Stimulated activated CD4-positive, alpha-beta T cell treated with anti-CD3 and anti-CD28 coated beads, Interleukin-4, amount 100 ng/mL, for 4 hours (primary cell): ENCODE measurements at regions not wholly inside any gene's neighbourhood (a gene's known extent, or its start where the extent isn't known, plus 50 kb on each side); places are given as distances from the start of the nearest gene placed in this dataset.
"Not testable (repeated sequence)": the region's sequence is repeated elsewhere in the genome, so short reads cannot be mapped to it uniquely, and the experiment has no call there.

Experiments used
- DNase-seq, 2 experiments: peaks; one replicate each; pipeline ENCODE4 v3.0.0-alpha.2; 2020

- DNase-seq: no peak
These were observed 1257.1 kb downstream of the NSUN3 start for GRCh38 chr3:95319921-95320494.

- DNase-seq: no peak
These were observed 1264.6 kb downstream of the NSUN3 start for GRCh38 chr3:95327478-95327877.

GRCh38 chr3:95333826-95334225, 1271.0 kb downstream of the NSUN3 start:
- no peak for DNase-seq

- DNase-seq: no peak
These were observed 1271.6 kb downstream of the NSUN3 start for GRCh38 chr3:95334461-95334860.

GRCh38 chr3:95335517-95335916, 1272.7 kb downstream of the NSUN3 start:
- DNase-seq: no peak

- DNase-seq: no peak
These were observed 1275.6 kb downstream of the NSUN3 start for GRCh38 chr3:95338446-95338845.

GRCh38 chr3:95341314-95341713, 1278.5 kb downstream of the NSUN3 start:
- no peak for DNase-seq

GRCh38 chr3:95343228-95343627, 1280.4 kb downstream of the NSUN3 start:
- no peak for DNase-seq

GRCh38 chr3:95343767-95344166, 1280.9 kb downstream of the NSUN3 start:
- DNase-seq: no peak

GRCh38 chr3:95347936-95348335, 1285.1 kb downstream of the NSUN3 start:
- not testable (repeated sequence) for DNase-seq

GRCh38 chr3:95348879-95349278, 1286.0 kb downstream of the NSUN3 start:
- DNase-seq: no peak

GRCh38 chr3:95350049-95350448, 1287.2 kb downstream of the NSUN3 start:
- DNase-seq: no peak

GRCh38 chr3:95351158-95351557, 1288.3 kb downstream of the NSUN3 start:
- DNase-seq: no peak

- no peak for DNase-seq
These were observed 1289.6 kb downstream of the NSUN3 start for GRCh38 chr3:95352471-95352870.

- DNase-seq: no peak
These were observed 1291.6 kb downstream of the NSUN3 start for GRCh38 chr3:95354489-95354888.

- DNase-seq: no peak
These were observed 1294.1 kb downstream of the NSUN3 start for GRCh38 chr3:95356764-95357501.

- DNase-seq: no peak
These were observed 1324.6 kb downstream of the NSUN3 start for GRCh38 chr3:95387242-95388021.

- no peak for DNase-seq
These were observed 1327.0 kb downstream of the NSUN3 start for GRCh38 chr3:95389725-95390313.

GRCh38 chr3:95394286-95394685, 1331.4 kb downstream of the NSUN3 start:
- DNase-seq: no peak

- no peak for DNase-seq
These were observed 1336.7 kb downstream of the NSUN3 start for GRCh38 chr3:95399585-95399984.

GRCh38 chr3:95401693-95402092, 1338.8 kb downstream of the NSUN3 start:
- DNase-seq: no peak

- no peak for DNase-seq
These were observed 1345.0 kb downstream of the NSUN3 start for GRCh38 chr3:95407709-95408463.

GRCh38 chr3:95408464-95408862, 1345.6 kb downstream of the NSUN3 start:
- no peak for DNase-seq
